NT2/D1 (cell line): ENCODE measurements at regions not wholly inside any gene's neighbourhood (a gene's known extent, or its start where the extent isn't known, plus 50 kb on each side); places are given as distances from the start of the nearest gene placed in this dataset.

Experiments
- SUZ12 ChIP-seq: IDR thresholded peaks from 2 replicates; pipeline ENCODE4 v1.6.1; 2011; ENCODE audit not compliant: insufficient read length, insufficient read depth; ENCODE audit errors: extremely low read depth
- YY1 ChIP-seq: IDR thresholded peaks from 2 replicates; pipeline ENCODE4 v1.6.1; 2011; ENCODE audit not compliant: insufficient read length, insufficient read depth
- ZNF274 ChIP-seq: IDR thresholded peaks from 2 replicates; pipeline ENCODE4 v1.6.1; 2011; ENCODE audit warnings: mild to moderate bottlenecking, low read depth, low read length

- no peak for TF ChIP-seq SUZ12
- TF ChIP-seq YY1: no peak
- no peak for TF ChIP-seq ZNF274
These were observed 679.5 kb upstream of the IGFBP7 start for GRCh38 chr4:57789666-57790065.
